ENCODE measurements at regions not wholly inside any gene's neighbourhood (a gene's known extent, or its start where the extent isn't known, plus 50 kb on each side); places are given as distances from the start of the nearest gene placed in this dataset.

DNA sequence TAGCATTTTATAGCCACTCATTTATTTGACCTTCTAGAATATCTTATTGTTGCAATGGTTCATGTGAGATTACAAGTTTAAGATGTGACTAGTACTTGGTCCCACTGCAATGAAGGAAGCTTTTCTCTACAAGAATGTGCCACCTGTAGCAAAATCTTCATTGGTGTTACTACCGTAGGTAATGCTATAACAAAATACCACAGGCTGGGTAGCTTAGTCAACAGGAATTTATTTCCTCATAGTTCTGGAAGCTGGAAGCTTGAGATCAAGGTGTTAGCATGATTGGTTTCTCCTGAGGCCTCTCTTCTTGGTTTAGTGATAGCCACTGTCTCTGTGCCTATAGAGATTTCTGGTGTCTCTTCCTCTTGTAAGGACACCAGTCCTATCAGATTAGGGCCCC lies 441.0 kb downstream of the GPM6A start:
- in situ Hi-C loops (cut with MboI) (no loop called here), intact Hi-C loops (cut with micrococcal nuclease) (no loop called here)
- Histone ChIP-seq H3K27me3 (ENCODE audit: control insufficient read depth in 2 of 2, insufficient read depth in 2 of 2, low read length in 2 of 2) (no peaks in the 10 kb centered on the region), H3K9me3 (replicated peaks; ENCODE audit: control insufficient read depth, insufficient read depth, low read depth, low read length) (no peaks in the 10 kb centered on the region), H3K9me1 (ENCODE audit: control insufficient read depth, insufficient read depth, low read length) (no peaks in the 10 kb centered on the region), H3K79me2 (ENCODE audit: control insufficient read depth, insufficient read depth, low read length) (no peaks in the 10 kb centered on the region), H3K4me3 (no peak overlapping the region), H3K27ac (ENCODE audit: extremely low read depth, low read depth, low read length) (no peak overlapping the region), H2AFZ (ENCODE audit: low read depth, low read length) (no peak overlapping the region), H3K4me2 (ENCODE audit: insufficient read depth, low read length) (no peak overlapping the region), H3K9ac (ENCODE audit: insufficient read depth in 1 of 2, low read depth in 2 of 2, low read length in 2 of 2) (no peak overlapping the region), H4K20me1 (replicated peaks; ENCODE audit: control insufficient read depth, insufficient read depth, low read length) (no peaks in the 10 kb centered on the region), H3K36me3 (ENCODE audit: control insufficient read depth, insufficient read depth, low read length) (no peaks in the 10 kb centered on the region), H3K4me1 (replicated peaks in 1 of 2; ENCODE audit: control insufficient read depth in 2 of 2, insufficient read depth in 2 of 2, low read length in 2 of 2) (no peaks in the 10 kb centered on the region)
- 0% methylated on average over 1 of the region's 1 CpG for WGBS (ENCODE audit: insufficient coverage, low coverage, missing lambda C conversion rate)
- ATAC-seq (no peak), FAIRE-seq (no peak), DNase-seq (ENCODE audit: extremely low read depth in 1 of 4, low spot score in 3 of 4) (no peak)
- ChIA-PET POLR2A (no interaction called here), CTCF (ENCODE audit: low intra/inter-chr PET ratio) (no interaction called here)
- BruUV-seq (replicated peaks): no TSS peak
- TF ChIP-seq, protein P1, sequence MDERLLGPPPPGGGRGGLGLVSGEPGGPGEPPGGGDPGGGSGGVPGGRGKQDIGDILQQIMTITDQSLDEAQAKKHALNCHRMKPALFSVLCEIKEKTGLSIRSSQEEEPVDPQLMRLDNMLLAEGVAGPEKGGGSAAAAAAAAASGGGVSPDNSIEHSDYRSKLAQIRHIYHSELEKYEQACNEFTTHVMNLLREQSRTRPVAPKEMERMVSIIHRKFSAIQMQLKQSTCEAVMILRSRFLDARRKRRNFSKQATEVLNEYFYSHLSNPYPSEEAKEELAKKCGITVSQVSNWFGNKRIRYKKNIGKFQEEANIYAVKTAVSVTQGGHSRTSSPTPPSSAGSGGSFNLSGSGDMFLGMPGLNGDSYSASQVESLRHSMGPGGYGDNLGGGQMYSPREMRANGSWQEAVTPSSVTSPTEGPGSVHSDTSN (CRISPR knock-in tag; IDR thresholded peaks at IDR 0.05; ENCODE audit: low read depth): no peak
- TF ChIP-seq, protein P1 (tag; conservative IDR thresholded peaks at IDR 0.05; ENCODE audit: low read depth): no peak
- TF ChIP-seq, protein P2, sequence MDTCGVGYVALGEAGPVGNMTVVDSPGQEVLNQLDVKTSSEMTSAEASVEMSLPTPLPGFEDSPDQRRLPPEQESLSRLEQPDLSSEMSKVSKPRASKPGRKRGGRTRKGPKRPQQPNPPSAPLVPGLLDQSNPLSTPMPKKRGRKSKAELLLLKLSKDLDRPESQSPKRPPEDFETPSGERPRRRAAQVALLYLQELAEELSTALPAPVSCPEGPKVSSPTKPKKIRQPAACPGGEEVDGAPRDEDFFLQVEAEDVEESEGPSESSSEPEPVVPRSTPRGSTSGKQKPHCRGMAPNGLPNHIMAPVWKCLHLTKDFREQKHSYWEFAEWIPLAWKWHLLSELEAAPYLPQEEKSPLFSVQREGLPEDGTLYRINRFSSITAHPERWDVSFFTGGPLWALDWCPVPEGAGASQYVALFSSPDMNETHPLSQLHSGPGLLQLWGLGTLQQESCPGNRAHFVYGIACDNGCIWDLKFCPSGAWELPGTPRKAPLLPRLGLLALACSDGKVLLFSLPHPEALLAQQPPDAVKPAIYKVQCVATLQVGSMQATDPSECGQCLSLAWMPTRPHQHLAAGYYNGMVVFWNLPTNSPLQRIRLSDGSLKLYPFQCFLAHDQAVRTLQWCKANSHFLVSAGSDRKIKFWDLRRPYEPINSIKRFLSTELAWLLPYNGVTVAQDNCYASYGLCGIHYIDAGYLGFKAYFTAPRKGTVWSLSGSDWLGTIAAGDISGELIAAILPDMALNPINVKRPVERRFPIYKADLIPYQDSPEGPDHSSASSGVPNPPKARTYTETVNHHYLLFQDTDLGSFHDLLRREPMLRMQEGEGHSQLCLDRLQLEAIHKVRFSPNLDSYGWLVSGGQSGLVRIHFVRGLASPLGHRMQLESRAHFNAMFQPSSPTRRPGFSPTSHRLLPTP (IDR thresholded peaks at IDR 0.05; ENCODE audit: borderline replicate concordance, extremely low read depth, insufficient read length): no peak
- no peak for TF ChIP-seq POLR3A (IDR thresholded peaks at IDR 0.05; ENCODE audit: borderline replicate concordance, extremely low read depth, insufficient read depth, insufficient read length)
- no peak for TF ChIP-seq PHF21A (IDR thresholded peaks at IDR 0.05; ENCODE audit: borderline replicate concordance, low read depth)
- TF ChIP-seq GATAD2B (IDR thresholded peaks at IDR 0.05; ENCODE audit: borderline replicate concordance): no peak
- no peak for TF ChIP-seq SIX5 (IDR thresholded peaks at IDR 0.05; ENCODE audit: borderline replicate concordance in 1 of 2, insufficient read depth in 1 of 2, low read depth in 1 of 2, low read length in 2 of 2)
- no peak for TF ChIP-seq ELF4 (CRISPR knock-in tag; IDR thresholded peaks at IDR 0.05)
- TF ChIP-seq ZNF124 (CRISPR knock-in tag; IDR thresholded peaks at IDR 0.05): no peak
- TF ChIP-seq HMG20A (CRISPR knock-in tag; conservative IDR thresholded peaks at IDR 0.05): no peak
- TF ChIP-seq NR3C1 (CRISPR knock-in tag; IDR thresholded peaks at IDR 0.05): no peak
- TF ChIP-seq, protein P3, sequence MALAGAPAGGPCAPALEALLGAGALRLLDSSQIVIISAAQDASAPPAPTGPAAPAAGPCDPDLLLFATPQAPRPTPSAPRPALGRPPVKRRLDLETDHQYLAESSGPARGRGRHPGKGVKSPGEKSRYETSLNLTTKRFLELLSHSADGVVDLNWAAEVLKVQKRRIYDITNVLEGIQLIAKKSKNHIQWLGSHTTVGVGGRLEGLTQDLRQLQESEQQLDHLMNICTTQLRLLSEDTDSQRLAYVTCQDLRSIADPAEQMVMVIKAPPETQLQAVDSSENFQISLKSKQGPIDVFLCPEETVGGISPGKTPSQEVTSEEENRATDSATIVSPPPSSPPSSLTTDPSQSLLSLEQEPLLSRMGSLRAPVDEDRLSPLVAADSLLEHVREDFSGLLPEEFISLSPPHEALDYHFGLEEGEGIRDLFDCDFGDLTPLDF (CRISPR knock-in tag; IDR thresholded peaks at IDR 0.05): no peak
- TF ChIP-seq ZNF143 (CRISPR knock-in tag; IDR thresholded peaks at IDR 0.05): no peak
- no peak for TF ChIP-seq SREBF1 (IDR thresholded peaks at IDR 0.05; ENCODE audit: borderline replicate concordance, low read depth, low read length)
- TF ChIP-seq RAD21 (CRISPR knock-in tag; conservative IDR thresholded peaks at IDR 0.05 in 1 of 2, IDR thresholded peaks at IDR 0.05 in 1 of 2): no peak

Data from K562 (cell line).